Astrocyte (in vitro differentiated cells and primary cell): ENCODE measurements at regions not wholly inside any gene's neighbourhood (a gene's known extent, or its start where the extent isn't known, plus 50 kb on each side); places are given as distances from the start of the nearest gene placed in this dataset.

Experiments
- DNase-seq: peaks from one replicate; pipeline ENCODE4 v3.0.0-alpha.2; 2010; ENCODE audit warnings: low read depth
- FAIRE-seq: peaks from 2 replicates; lab custom pipeline; 2011; peaks lifted over from hg19 to GRCh38; lab: Jason Lieb, UNC
- H2AFZ ChIP-seq: 2 replicates; pipeline ENCODE4 v1.6.0; 2012; ENCODE audit warnings: low read depth, low read length, inconsistent platforms
- H3K27ac ChIP-seq: 2 replicates; pipeline ENCODE4 v1.5.1; 2011; ENCODE audit warnings: low read depth, low read length, inconsistent platforms
- H3K27me3 ChIP-seq: 2 replicates; pipeline ENCODE4 v1.6.0; 2011; ENCODE audit warnings: low read length, inconsistent platforms; ENCODE audit not compliant: insufficient read depth
- H3K36me3 ChIP-seq: 2 replicates; pipeline ENCODE4 v1.5.1; 2011; ENCODE audit warnings: low read length, inconsistent platforms; ENCODE audit not compliant: insufficient read depth
- H3K4me1 ChIP-seq: 2 replicates; pipeline ENCODE4 v1.5.1; 2011; ENCODE audit warnings: low read length, inconsistent platforms; ENCODE audit not compliant: insufficient read depth
- H3K4me2 ChIP-seq: 2 replicates; pipeline ENCODE4 v1.6.0; 2012; ENCODE audit warnings: low read length, inconsistent platforms
- H3K4me3 ChIP-seq: 2 replicates; pipeline ENCODE4 v1.5.1; 2011; ENCODE audit warnings: low read depth, mild to moderate bottlenecking, low read length, inconsistent platforms; ENCODE audit not compliant: insufficient read depth
- H3K79me2 ChIP-seq: 2 replicates; pipeline ENCODE4 v1.6.0; 2012; ENCODE audit warnings: mild to moderate bottlenecking, low read length, inconsistent platforms; ENCODE audit not compliant: insufficient read depth
- H3K9ac ChIP-seq: 2 replicates; pipeline ENCODE4 v1.6.0; 2012; ENCODE audit warnings: mild to moderate bottlenecking, low read length, inconsistent platforms
- H3K9me3 ChIP-seq: 2 replicates; pipeline ENCODE4 v1.5.1; 2012; ENCODE audit warnings: low read depth, mild to moderate bottlenecking, low read length, inconsistent platforms; ENCODE audit not compliant: insufficient read depth
- H4K20me1 ChIP-seq: 2 replicates; pipeline ENCODE4 v1.6.0; 2012; ENCODE audit warnings: low read length, inconsistent platforms; ENCODE audit not compliant: insufficient read depth
- H3K27ac Mint-ChIP-seq: one replicate; pipeline ENCODE4 v1.8.0; 2021; ENCODE audit warnings: mild to moderate bottlenecking, mixed read lengths; ENCODE audit not compliant: unreplicated experiment
- H3K27me3 Mint-ChIP-seq: one replicate; pipeline ENCODE4 v1.8.0; 2021; ENCODE audit warnings: low read depth, mixed read lengths; ENCODE audit not compliant: unreplicated experiment
- H3K36me3 Mint-ChIP-seq: one replicate; pipeline ENCODE4 v1.8.0; 2021; ENCODE audit warnings: low read depth, mixed read lengths; ENCODE audit not compliant: unreplicated experiment
- H3K4me1 Mint-ChIP-seq: one replicate; pipeline ENCODE4 v1.8.0; 2021; ENCODE audit warnings: low read depth, mixed read lengths; ENCODE audit not compliant: unreplicated experiment
- H3K4me3 Mint-ChIP-seq: one replicate; pipeline ENCODE4 v1.8.0; 2021; ENCODE audit warnings: mild to moderate bottlenecking, moderate library complexity, mixed read lengths; ENCODE audit not compliant: unreplicated experiment
- H3K9me3 Mint-ChIP-seq: one replicate; pipeline ENCODE4 v1.8.0; 2021; ENCODE audit warnings: mild to moderate bottlenecking, mixed read lengths; ENCODE audit not compliant: unreplicated experiment
- EZH2 ChIP-seq: IDR thresholded peaks from 2 replicates; pipeline ENCODE4 v1.6.1; 2012; ENCODE audit warnings: mild to moderate bottlenecking, low read length, inconsistent platforms; ENCODE audit not compliant: insufficient read depth
- TF ChIP-seq, protein P1 (sequence below): IDR thresholded peaks from 2 replicates; pipeline ENCODE4 v1.5.1; 2011; ENCODE audit warnings: low read depth, mild to moderate bottlenecking, inconsistent platforms, low read length, moderate library complexity; ENCODE audit not compliant: insufficient read depth

DNA sequence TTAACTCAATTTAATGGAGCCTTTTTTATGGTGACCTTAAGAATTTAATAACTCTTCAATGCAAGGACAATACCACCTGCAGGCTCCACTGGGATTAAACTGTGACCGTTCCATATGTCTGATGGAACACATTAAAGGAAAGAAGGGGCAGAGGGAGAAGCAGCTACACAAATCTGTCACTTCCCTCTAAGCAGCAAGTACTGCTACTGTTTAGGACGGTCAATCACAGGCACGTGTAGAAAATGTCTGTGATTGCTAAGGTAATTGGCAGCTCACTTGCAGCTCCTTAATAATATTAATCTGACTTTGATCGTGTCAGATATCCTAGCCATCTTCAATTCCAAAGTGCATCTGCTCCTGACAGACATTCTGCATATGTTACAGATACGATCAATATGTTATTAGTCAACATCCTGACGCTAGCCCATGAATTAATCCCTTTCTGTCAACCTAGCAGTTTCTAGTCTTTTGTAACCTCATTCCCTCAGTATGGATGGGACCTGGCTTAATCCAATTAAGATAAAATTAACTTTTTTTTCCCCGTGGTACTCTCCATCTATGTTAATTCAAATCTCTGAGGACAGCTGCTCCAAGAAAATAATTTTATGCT is 1012.4 kb downstream of the AMY1C start:
- Histone ChIP-seq H3K4me2 (no peak overlapping the region), H3K4me1 (no peaks in the 10 kb centered on the region), H3K36me3 (no peaks in the 10 kb centered on the region), H4K20me1 (no peaks in the 10 kb centered on the region), H3K4me3 (no peak overlapping the region), H3K9me3 (no peaks in the 10 kb centered on the region), H3K27ac (no peak overlapping the region), H3K9ac (no peak overlapping the region), H2AFZ (no peak overlapping the region), H3K27me3 (no peaks in the 10 kb centered on the region), H3K79me2 (no peaks in the 10 kb centered on the region)
- FAIRE-seq (no peak), DNase-seq (no peak)
- Mint-ChIP-seq H3K27me3 (no peaks in the 10 kb centered on the region), H3K9me3 (no peaks in the 10 kb centered on the region), H3K36me3 (no peaks in the 10 kb centered on the region), H3K27ac (no peak overlapping the region), H3K4me3 (no peak overlapping the region), H3K4me1 (no peaks in the 10 kb centered on the region)
- TF ChIP-seq, protein P1, sequence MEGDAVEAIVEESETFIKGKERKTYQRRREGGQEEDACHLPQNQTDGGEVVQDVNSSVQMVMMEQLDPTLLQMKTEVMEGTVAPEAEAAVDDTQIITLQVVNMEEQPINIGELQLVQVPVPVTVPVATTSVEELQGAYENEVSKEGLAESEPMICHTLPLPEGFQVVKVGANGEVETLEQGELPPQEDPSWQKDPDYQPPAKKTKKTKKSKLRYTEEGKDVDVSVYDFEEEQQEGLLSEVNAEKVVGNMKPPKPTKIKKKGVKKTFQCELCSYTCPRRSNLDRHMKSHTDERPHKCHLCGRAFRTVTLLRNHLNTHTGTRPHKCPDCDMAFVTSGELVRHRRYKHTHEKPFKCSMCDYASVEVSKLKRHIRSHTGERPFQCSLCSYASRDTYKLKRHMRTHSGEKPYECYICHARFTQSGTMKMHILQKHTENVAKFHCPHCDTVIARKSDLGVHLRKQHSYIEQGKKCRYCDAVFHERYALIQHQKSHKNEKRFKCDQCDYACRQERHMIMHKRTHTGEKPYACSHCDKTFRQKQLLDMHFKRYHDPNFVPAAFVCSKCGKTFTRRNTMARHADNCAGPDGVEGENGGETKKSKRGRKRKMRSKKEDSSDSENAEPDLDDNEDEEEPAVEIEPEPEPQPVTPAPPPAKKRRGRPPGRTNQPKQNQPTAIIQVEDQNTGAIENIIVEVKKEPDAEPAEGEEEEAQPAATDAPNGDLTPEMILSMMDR: no peak
- no peak for TF ChIP-seq EZH2

DNA sequence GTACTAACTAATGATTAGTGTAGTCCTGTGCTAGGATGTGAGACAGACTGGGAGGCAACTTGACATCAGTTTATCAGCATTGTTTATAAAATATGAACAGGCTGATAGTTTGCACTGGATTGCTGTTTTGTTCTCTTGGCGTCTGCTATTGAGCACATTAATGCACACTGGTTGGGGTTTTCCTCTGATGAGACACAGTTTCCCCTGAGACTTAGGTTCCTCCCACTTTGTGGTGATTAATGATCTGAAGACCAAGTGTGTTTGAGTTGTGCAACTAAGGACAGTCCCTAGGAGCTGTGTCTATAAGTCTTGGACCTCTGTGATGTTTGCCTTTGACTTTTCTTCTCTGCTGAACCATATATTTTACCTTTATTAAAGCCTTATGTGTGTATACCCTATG is 1015.4 kb downstream of the AMY1C start:
- DNase-seq (no peak), FAIRE-seq (no peak)
- Mint-ChIP-seq H3K27ac (no peak overlapping the region), H3K36me3 (no peaks in the 10 kb centered on the region), H3K4me1 (no peaks in the 10 kb centered on the region), H3K27me3 (no peaks in the 10 kb centered on the region), H3K4me3 (no peak overlapping the region), H3K9me3 (no peaks in the 10 kb centered on the region)
- TF ChIP-seq, protein P1: no peak
- TF ChIP-seq EZH2: no peak
- no peak overlapping the region for H3K9ac ChIP-seq
- no peak overlapping the region for H3K27ac ChIP-seq
- H3K27me3 ChIP-seq: no peaks in the 10 kb centered on the region
- H3K36me3 ChIP-seq: no peaks in the 10 kb centered on the region
- no peak overlapping the region for H3K4me3 ChIP-seq
- no peak overlapping the region for H2AFZ ChIP-seq
- H4K20me1 ChIP-seq: no peaks in the 10 kb centered on the region
- H3K9me3 ChIP-seq: no peaks in the 10 kb centered on the region
- H3K79me2 ChIP-seq: no peaks in the 10 kb centered on the region
- no peaks in the 10 kb centered on the region for H3K4me1 ChIP-seq
- no peak overlapping the region for H3K4me2 ChIP-seq

DNA sequence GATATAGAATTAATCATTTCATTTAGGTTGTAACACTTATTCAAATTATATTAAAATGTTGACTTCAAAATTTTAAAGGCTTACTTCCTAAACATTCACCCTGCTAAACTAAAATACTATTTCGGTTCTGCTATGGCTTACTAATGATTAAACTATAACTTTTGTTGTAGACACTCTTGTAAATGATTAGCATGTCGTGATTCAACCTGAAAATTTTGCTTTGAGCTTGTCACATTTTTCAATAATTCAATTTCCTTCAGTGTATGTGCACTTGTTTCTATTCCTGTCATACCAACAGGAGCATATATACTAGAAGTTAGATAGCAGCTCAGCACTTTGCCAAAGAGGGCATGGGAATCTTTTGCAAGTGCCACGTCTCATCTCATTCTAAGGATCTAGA is 1018.8 kb downstream of the AMY1C start:
- no peaks in the 10 kb centered on the region for H4K20me1 ChIP-seq
- H2AFZ ChIP-seq: no peak overlapping the region
- Mint-ChIP-seq H3K4me3 (no peak overlapping the region), H3K4me1 (no peaks in the 10 kb centered on the region), H3K27me3 (no peaks in the 10 kb centered on the region), H3K36me3 (no peaks in the 10 kb centered on the region), H3K27ac (no peak overlapping the region), H3K9me3 (no peaks in the 10 kb centered on the region)
- no peaks in the 10 kb centered on the region for H3K27me3 ChIP-seq
- H3K4me2 ChIP-seq: no peak overlapping the region
- no peaks in the 10 kb centered on the region for H3K4me1 ChIP-seq
- no peak for DNase-seq
- no peak overlapping the region for H3K27ac ChIP-seq
- no peaks in the 10 kb centered on the region for H3K36me3 ChIP-seq
- no peak overlapping the region for H3K4me3 ChIP-seq
- no peak for FAIRE-seq
- no peak overlapping the region for H3K9ac ChIP-seq
- TF ChIP-seq, protein P1: no peak
- no peak for TF ChIP-seq EZH2
- H3K79me2 ChIP-seq: no peaks in the 10 kb centered on the region
- no peaks in the 10 kb centered on the region for H3K9me3 ChIP-seq
